ENCODE measurements at regions not wholly inside any gene's neighbourhood (a gene's known extent, or its start where the extent isn't known, plus 50 kb on each side); places are given as distances from the start of the nearest gene placed in this dataset.

DNA sequence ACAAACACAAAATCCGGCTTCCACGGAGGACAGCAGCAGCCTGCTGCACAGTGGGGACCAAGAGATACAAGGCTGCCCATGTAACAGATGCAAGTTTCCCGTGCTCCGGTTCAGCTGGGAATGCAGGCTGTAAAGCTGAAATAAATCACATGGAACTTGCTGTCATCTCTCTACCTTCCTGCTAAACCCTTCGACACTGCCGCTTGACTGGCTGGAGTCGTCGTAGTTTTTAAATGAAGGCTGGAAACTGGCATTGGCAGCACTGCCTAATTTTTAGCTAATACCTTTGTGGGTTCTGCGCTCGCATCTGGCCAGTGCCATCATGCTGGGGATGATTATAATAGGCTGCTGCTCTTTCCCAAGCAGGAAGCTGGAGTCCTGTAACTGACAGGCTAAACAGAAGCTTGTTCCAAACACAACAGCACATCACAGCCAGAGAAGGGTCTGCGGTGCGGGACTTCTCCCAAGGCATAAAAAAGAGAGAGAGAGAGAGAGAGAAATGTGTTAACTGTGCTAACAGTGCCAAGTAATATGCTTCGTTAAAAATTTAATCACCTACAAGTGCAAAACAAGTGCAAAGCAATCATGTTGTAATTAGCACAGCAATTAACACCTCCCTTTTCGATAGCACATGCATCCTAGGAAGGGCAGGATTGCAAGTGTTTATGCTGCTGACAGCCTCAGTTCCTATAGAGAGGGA lies 146.1 kb downstream of the TFAP2A start:
- Histone ChIP-seq H4K20me1 (replicated peaks; ENCODE audit: control insufficient read depth, extremely low read depth, insufficient read depth, low read length) (no peaks in the 10 kb centered on the region), H3K27me3 (ENCODE audit: control insufficient read depth in 2 of 2, insufficient read depth in 2 of 2, low read length in 2 of 2) (no peaks in the 10 kb centered on the region), H3K4me2 (ENCODE audit: insufficient read depth, low read length) (no peak overlapping the region), H3K79me2 (ENCODE audit: control insufficient read depth, insufficient read depth, low read length) (no peaks in the 10 kb centered on the region), H3K27ac (ENCODE audit: insufficient read depth, low read depth, low read length) (no peak overlapping the region), H3K4me3 (replicated peaks in 1 of 3; ENCODE audit: insufficient read depth in 1 of 3, low read depth in 1 of 3, low read length in 3 of 3) (no peak overlapping the region), H3K36me3 (ENCODE audit: control insufficient read depth in 2 of 2, extremely low read depth in 1 of 2, insufficient read depth in 2 of 2, low read length in 2 of 2) (no peaks in the 10 kb centered on the region), H2AFZ (ENCODE audit: low read depth, low read length) (no peak overlapping the region), H3K9ac (replicated peaks; ENCODE audit: extremely low read depth, insufficient read depth, low read length) (no peak overlapping the region), H3K4me1 (ENCODE audit: control insufficient read depth, extremely low read depth, insufficient read depth, low read length) (no peaks in the 10 kb centered on the region), H3K9me1 (replicated peaks; ENCODE audit: control insufficient read depth, extremely low read depth, insufficient read depth, low read length) (no peaks in the 10 kb centered on the region), H3K9me3 (replicated peaks; ENCODE audit: control insufficient read depth, insufficient read depth, low read length) (no peaks in the 10 kb centered on the region)
- FAIRE-seq, result no peak
- BruUV-seq (replicated peaks), result no TSS peak
- ChIA-PET CTCF (no interaction called here), POLR2A (no interaction called here)
- intact Hi-C loops (cut with micrococcal nuclease) (no loop called here), dilution Hi-C loops (cut with MboI; ENCODE audit: extremely low pct_ligation_motif_present, low sequenced_read_pairs) (no loop called here)
- TF ChIP-seq JUN (IDR thresholded peaks at IDR 0.05; ENCODE audit: borderline replicate concordance, insufficient read depth, insufficient read length, low read depth), result no peak
- no peak for TF ChIP-seq POLR2A (IDR thresholded peaks at IDR 0.05; ENCODE audit: low read depth, low read length)
- no peak for TF ChIP-seq FOS (IDR thresholded peaks at IDR 0.05; ENCODE audit: borderline replicate concordance, insufficient read depth, low read length)
- TF ChIP-seq POLR2AphosphoS5 (IDR thresholded peaks at IDR 0.05; ENCODE audit: insufficient read depth, low read depth, low read length), result no peak
- no peak for TF ChIP-seq GATA2 (IDR thresholded peaks at IDR 0.05; ENCODE audit: insufficient read depth, insufficient read length, low read depth, low read length)
- no peak for TF ChIP-seq MYC (IDR thresholded peaks at IDR 0.05; ENCODE audit: low read depth, low read length)
- TF ChIP-seq, protein P1, sequence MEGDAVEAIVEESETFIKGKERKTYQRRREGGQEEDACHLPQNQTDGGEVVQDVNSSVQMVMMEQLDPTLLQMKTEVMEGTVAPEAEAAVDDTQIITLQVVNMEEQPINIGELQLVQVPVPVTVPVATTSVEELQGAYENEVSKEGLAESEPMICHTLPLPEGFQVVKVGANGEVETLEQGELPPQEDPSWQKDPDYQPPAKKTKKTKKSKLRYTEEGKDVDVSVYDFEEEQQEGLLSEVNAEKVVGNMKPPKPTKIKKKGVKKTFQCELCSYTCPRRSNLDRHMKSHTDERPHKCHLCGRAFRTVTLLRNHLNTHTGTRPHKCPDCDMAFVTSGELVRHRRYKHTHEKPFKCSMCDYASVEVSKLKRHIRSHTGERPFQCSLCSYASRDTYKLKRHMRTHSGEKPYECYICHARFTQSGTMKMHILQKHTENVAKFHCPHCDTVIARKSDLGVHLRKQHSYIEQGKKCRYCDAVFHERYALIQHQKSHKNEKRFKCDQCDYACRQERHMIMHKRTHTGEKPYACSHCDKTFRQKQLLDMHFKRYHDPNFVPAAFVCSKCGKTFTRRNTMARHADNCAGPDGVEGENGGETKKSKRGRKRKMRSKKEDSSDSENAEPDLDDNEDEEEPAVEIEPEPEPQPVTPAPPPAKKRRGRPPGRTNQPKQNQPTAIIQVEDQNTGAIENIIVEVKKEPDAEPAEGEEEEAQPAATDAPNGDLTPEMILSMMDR (IDR thresholded peaks at IDR 0.05; ENCODE audit: extremely low read depth in 1 of 2, insufficient read depth in 1 of 2, low read depth in 1 of 2, low read length in 2 of 2), result no peak
- TF ChIP-seq EZH2 (IDR thresholded peaks at IDR 0.05; ENCODE audit: borderline replicate concordance, low read depth, low read length, severe bottlenecking), result no peak
- TF ChIP-seq, protein P2, sequence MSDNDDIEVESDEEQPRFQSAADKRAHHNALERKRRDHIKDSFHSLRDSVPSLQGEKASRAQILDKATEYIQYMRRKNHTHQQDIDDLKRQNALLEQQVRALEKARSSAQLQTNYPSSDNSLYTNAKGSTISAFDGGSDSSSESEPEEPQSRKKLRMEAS (IDR thresholded peaks at IDR 0.05; ENCODE audit: insufficient read depth, insufficient read length), result no peak
- no peak for DNase-seq (ENCODE audit: low read depth, low spot score)
